HL-60 (cell line): ENCODE measurements at regions not wholly inside any gene's neighbourhood (a gene's known extent, or its start where the extent isn't known, plus 50 kb on each side); places are given as distances from the start of the nearest gene placed in this dataset.

ENCODE experiments used
- DNase-seq, 2 experiments: peaks; one replicate each; pipeline ENCODE4 v3.0.0-alpha.2; 2010 to 2020; ENCODE audit warnings: low read depth in 1 of 2, low spot score in 1 of 2
- H3K27ac ChIP-seq: fragments of 250-450 bp; sonication (Bioruptor Pico); replicated peaks from 2 replicates; pipeline ENCODE4 v1.5.1; 2020; ENCODE audit warnings: mild to moderate bottlenecking, moderate library complexity
- H3K27me3 ChIP-seq: fragments of 250-450 bp; sonication (Bioruptor Pico); 2 replicates; pipeline ENCODE4 v1.5.1; 2021; ENCODE audit warnings: mild to moderate bottlenecking, moderate library complexity; ENCODE audit not compliant: insufficient read depth, poor library complexity, severe bottlenecking
- H3K4me3 ChIP-seq: replicated peaks from 2 replicates; pipeline ENCODE4 v1.5.1; 2011; ENCODE audit warnings: mild to moderate bottlenecking, control low read depth, low read length; ENCODE audit not compliant: insufficient read depth
- GABPA ChIP-seq: IDR thresholded peaks from 2 replicates; pipeline ENCODE4 v1.6.1; 2012; ENCODE audit warnings: low read depth
- POLR2AphosphoS5 ChIP-seq: IDR thresholded peaks from 2 replicates; pipeline ENCODE4 v1.6.1; 2012; ENCODE audit warnings: low read depth
- SPI1 ChIP-seq: IDR thresholded peaks from 2 replicates; pipeline ENCODE4 v1.6.1; 2012; ENCODE audit warnings: low read depth, mild to moderate bottlenecking, borderline replicate concordance
- TF ChIP-seq, protein P1 (sequence below): IDR thresholded peaks from 2 replicates; pipeline ENCODE4 v1.6.1; 2012; ENCODE audit warnings: low read depth; ENCODE audit not compliant: insufficient replicate concordance
- TF ChIP-seq, protein P2 (sequence below): IDR thresholded peaks from one replicate; pipeline ENCODE4 v1.5.1; 2011; ENCODE audit warnings: low read length, control low read depth, inconsistent platforms; ENCODE audit not compliant: insufficient read depth

DNA sequence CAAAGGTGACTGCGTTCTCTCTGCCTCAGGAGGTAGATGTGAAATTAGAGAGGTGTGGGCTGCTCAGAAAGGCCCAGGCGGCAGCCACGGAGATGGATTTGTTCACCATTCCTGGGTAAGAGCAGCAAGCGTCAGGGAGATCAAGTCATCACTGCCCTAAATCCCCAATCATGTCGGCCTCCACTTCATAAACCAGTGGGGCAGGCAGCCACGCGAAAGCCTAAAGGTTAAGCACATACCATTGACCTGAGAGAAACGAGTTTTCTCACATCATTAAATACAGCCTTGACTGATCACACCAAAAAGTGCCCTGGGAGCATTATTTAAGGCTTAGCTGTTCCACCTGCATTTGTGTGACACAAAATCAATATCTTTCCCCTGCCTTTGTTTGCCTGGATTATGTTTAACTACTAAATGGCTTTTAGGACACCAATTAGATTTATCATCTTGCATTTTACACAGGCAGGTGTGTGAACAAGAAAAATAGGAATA, 50.7 kb upstream of the FOXB1 start:
- Histone ChIP-seq H3K27me3 (no peaks in the 10 kb centered on the region), H3K4me3 (no peak overlapping the region), H3K27ac (no peak overlapping the region)
- no peak for DNase-seq
- no peak for TF ChIP-seq GABPA
- TF ChIP-seq, protein P1, sequence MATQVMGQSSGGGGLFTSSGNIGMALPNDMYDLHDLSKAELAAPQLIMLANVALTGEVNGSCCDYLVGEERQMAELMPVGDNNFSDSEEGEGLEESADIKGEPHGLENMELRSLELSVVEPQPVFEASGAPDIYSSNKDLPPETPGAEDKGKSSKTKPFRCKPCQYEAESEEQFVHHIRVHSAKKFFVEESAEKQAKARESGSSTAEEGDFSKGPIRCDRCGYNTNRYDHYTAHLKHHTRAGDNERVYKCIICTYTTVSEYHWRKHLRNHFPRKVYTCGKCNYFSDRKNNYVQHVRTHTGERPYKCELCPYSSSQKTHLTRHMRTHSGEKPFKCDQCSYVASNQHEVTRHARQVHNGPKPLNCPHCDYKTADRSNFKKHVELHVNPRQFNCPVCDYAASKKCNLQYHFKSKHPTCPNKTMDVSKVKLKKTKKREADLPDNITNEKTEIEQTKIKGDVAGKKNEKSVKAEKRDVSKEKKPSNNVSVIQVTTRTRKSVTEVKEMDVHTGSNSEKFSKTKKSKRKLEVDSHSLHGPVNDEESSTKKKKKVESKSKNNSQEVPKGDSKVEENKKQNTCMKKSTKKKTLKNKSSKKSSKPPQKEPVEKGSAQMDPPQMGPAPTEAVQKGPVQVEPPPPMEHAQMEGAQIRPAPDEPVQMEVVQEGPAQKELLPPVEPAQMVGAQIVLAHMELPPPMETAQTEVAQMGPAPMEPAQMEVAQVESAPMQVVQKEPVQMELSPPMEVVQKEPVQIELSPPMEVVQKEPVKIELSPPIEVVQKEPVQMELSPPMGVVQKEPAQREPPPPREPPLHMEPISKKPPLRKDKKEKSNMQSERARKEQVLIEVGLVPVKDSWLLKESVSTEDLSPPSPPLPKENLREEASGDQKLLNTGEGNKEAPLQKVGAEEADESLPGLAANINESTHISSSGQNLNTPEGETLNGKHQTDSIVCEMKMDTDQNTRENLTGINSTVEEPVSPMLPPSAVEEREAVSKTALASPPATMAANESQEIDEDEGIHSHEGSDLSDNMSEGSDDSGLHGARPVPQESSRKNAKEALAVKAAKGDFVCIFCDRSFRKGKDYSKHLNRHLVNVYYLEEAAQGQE, result no peak

DNA sequence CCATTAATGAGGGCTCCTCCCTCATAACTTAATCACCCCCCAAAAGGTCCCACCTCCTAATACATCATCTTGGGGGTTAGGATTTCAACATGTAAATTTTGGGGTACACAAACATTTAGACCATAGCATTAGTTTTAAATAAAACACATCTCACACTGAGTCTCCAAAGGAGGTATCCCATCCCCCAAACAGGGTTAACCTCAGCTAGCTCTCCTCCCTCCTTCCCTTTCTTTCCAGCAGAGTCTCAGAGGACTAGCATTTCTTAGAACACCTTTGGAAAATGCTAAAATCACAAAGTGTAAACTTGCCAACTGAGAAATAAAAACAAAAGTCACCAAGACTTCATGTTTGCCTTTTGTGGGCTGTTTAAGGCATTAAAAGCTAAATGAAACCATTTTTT, 51.2 kb upstream of the FOXB1 start:
- no peaks in the 10 kb centered on the region for H3K27me3 ChIP-seq
- DNase-seq, result no peak

DNA sequence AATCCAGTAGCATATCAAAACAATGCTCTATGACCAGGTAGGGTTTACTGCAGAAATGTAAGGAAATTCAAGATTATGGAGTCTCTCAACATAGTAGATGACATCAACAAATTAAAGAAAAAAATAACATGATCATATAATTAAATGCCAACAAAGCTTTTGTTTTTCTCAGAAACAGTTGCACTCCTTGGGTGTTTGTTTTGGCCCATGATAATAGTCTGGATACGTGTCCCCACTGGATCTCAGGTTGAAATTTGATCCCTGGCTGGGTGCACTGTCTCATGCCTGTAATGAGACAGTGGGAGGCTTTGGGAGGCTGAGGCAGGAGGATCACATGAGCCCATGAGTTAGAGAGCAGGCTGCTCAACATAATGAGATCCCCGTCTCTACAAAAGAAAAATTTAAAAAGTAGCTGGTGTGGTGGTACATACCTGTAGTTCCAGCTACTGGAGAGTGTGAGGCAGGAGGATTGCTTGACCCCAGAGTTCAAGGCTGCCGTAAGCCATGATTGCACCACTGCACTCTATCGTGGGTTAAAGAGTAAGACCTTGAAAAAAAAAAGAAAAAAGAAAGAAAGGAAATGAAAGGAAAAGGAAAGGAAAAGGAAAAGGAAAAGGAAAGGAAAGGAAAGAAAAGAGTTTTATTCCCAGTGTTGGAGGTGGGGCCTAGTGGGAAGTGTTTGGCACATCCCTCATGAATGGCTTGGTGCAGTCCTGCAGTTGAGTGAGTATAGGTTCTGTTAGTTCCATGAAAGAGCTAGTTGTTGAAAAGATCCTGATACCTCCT, 53.3 kb upstream of the FOXB1 start:
- H3K4me3 ChIP-seq, result no peak overlapping the region
- no peak overlapping the region for H3K27ac ChIP-seq
- H3K27me3 ChIP-seq, result no peaks in the 10 kb centered on the region
- no peak for TF ChIP-seq SPI1
- TF ChIP-seq, protein P2, sequence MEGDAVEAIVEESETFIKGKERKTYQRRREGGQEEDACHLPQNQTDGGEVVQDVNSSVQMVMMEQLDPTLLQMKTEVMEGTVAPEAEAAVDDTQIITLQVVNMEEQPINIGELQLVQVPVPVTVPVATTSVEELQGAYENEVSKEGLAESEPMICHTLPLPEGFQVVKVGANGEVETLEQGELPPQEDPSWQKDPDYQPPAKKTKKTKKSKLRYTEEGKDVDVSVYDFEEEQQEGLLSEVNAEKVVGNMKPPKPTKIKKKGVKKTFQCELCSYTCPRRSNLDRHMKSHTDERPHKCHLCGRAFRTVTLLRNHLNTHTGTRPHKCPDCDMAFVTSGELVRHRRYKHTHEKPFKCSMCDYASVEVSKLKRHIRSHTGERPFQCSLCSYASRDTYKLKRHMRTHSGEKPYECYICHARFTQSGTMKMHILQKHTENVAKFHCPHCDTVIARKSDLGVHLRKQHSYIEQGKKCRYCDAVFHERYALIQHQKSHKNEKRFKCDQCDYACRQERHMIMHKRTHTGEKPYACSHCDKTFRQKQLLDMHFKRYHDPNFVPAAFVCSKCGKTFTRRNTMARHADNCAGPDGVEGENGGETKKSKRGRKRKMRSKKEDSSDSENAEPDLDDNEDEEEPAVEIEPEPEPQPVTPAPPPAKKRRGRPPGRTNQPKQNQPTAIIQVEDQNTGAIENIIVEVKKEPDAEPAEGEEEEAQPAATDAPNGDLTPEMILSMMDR, result no peak
- TF ChIP-seq, protein P1, result no peak
- no peak for TF ChIP-seq POLR2AphosphoS5
- no peak for TF ChIP-seq GABPA
- DNase-seq, result no peak

More for the DNA sequence above, 51.2 kb upstream of the FOXB1 start:
- TF ChIP-seq, protein P1, result no peak
- TF ChIP-seq POLR2AphosphoS5, result no peak
- TF ChIP-seq, protein P2, result no peak
- no peak for TF ChIP-seq SPI1
- no peak for TF ChIP-seq GABPA
- no peak overlapping the region for H3K4me3 ChIP-seq
- no peak overlapping the region for H3K27ac ChIP-seq
